GM12874 (cell line): ENCODE measurements at regions not wholly inside any gene's neighbourhood (a gene's known extent, or its start where the extent isn't known, plus 50 kb on each side); places are given as distances from the start of the nearest gene placed in this dataset.

ENCODE experiments used
- CTCF ChIP-seq: IDR thresholded peaks from 2 replicates; pipeline ENCODE4 v1.5.1; 2011; ENCODE audit warnings: low read depth, mild to moderate bottlenecking, control low read depth, low read length, moderate library complexity; ENCODE audit not compliant: insufficient read depth

- TF ChIP-seq CTCF: no peak
Observed at GRCh38 chr2:7552825-7553570, 635.8 kb downstream of the RNF144A start.

- TF ChIP-seq CTCF: no peak
Observed at GRCh38 chr2:7555260-7555659, 638.0 kb downstream of the RNF144A start.

- no peak for TF ChIP-seq CTCF
Observed at GRCh38 chr2:7557376-7557775, 640.2 kb downstream of the RNF144A start.

- no peak for TF ChIP-seq CTCF
Observed at GRCh38 chr2:7559791-7560190, 642.6 kb downstream of the RNF144A start.

GRCh38 chr2:7566382-7566881, 649.2 kb downstream of the RNF144A start:
- no peak for TF ChIP-seq CTCF

- TF ChIP-seq CTCF: no peak
Observed at GRCh38 chr2:7567646-7568045, 650.4 kb downstream of the RNF144A start.

- TF ChIP-seq CTCF: no peak
Observed at GRCh38 chr2:7570247-7570646, 653.0 kb downstream of the RNF144A start.
